AG04450 (cell line): ENCODE measurements at regions not wholly inside any gene's neighbourhood (a gene's known extent, or its start where the extent isn't known, plus 50 kb on each side); places are given as distances from the start of the nearest gene placed in this dataset.

Experiments
- CTCF ChIA-PET: fragments of 300-600, 350-600 bp; formaldehyde crosslinking; extraction: SDS; loops from one replicate; lab custom pipeline; 2022; ENCODE audit warnings: antibody characterized with exemption, inconsistent platforms; lab: Charles Lee
- POLR2A ChIA-PET: fragments of 350-600 bp; formaldehyde crosslinking; extraction: SDS; loops from one replicate; lab custom pipeline; 2021; ENCODE audit warnings: antibody characterized with exemption, inconsistent platforms; lab: Yijun Ruan, JAX
- DNase-seq: peaks from one replicate; pipeline ENCODE4 v3.0.0-alpha.2; 2011; ENCODE audit warnings: low read depth, low spot score
- H3K27ac ChIP-seq: one replicate; pipeline ENCODE4 v1.5.1; 2012; ENCODE audit warnings: low read depth, low read length, control low read depth
- H3K27me3 ChIP-seq: one replicate; pipeline ENCODE4 v1.6.0; 2012; ENCODE audit warnings: low read length; ENCODE audit not compliant: control insufficient read depth, insufficient read depth
- H3K4me3 ChIP-seq: 2 replicates; pipeline ENCODE4 v1.5.1; 2011; ENCODE audit warnings: mild to moderate bottlenecking, low read depth, low read length, control low read depth
- H3K9me3 ChIP-seq: 2 replicates; pipeline ENCODE4 v1.5.1; 2012; ENCODE audit warnings: low read length; ENCODE audit not compliant: control insufficient read depth, insufficient read depth
- TF ChIP-seq, protein P1 (sequence below): IDR thresholded peaks from 2 replicates; pipeline ENCODE4 v1.5.1; 2011; ENCODE audit warnings: low read depth, low read length, control low read depth, inconsistent platforms

DNA sequence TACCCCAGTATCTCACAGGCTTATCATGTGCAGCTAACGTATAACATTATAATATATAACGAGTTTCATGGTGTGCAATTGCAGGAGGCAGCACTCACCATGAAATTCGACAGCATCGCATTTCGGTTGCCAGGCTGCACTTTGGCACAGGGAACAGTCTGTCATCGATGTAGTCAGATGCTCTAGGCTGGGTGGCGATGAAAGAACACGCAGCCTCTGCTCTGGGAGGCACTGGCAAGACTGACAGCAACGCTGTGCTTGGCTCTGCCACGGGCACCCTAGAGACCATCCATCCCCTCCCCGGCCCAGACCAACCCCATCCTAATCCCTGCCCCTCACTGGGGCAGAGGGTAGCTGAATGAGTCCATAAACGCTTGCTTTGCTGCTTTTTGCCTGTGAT is 290.8 kb downstream of the MED10 start:
- Histone ChIP-seq H3K27me3 (no peaks in the 10 kb centered on the region), H3K4me3 (no peak overlapping the region), H3K9me3 (peaks cover 33% of the 10 kb centered on the region), H3K27ac (no peak overlapping the region)
- POLR2A ChIA-PET = no interaction called here
- DNase-seq = no peak
- TF ChIP-seq, protein P1, sequence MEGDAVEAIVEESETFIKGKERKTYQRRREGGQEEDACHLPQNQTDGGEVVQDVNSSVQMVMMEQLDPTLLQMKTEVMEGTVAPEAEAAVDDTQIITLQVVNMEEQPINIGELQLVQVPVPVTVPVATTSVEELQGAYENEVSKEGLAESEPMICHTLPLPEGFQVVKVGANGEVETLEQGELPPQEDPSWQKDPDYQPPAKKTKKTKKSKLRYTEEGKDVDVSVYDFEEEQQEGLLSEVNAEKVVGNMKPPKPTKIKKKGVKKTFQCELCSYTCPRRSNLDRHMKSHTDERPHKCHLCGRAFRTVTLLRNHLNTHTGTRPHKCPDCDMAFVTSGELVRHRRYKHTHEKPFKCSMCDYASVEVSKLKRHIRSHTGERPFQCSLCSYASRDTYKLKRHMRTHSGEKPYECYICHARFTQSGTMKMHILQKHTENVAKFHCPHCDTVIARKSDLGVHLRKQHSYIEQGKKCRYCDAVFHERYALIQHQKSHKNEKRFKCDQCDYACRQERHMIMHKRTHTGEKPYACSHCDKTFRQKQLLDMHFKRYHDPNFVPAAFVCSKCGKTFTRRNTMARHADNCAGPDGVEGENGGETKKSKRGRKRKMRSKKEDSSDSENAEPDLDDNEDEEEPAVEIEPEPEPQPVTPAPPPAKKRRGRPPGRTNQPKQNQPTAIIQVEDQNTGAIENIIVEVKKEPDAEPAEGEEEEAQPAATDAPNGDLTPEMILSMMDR = no peak
- CTCF ChIA-PET = no interaction called here

GRCh38 chr5:6086871-6087270 is 291.5 kb downstream of the MED10 start:
- CTCF ChIA-PET = no interaction called here
- DNase-seq = no peak
- no peaks in the 10 kb centered on the region for H3K27me3 ChIP-seq
- no peak overlapping the region for H3K27ac ChIP-seq
- POLR2A ChIA-PET = no interaction called here
- H3K9me3 ChIP-seq = peaks cover 29% of the 10 kb centered on the region
- H3K4me3 ChIP-seq = no peak overlapping the region
- TF ChIP-seq, protein P1 = no peak

DNA sequence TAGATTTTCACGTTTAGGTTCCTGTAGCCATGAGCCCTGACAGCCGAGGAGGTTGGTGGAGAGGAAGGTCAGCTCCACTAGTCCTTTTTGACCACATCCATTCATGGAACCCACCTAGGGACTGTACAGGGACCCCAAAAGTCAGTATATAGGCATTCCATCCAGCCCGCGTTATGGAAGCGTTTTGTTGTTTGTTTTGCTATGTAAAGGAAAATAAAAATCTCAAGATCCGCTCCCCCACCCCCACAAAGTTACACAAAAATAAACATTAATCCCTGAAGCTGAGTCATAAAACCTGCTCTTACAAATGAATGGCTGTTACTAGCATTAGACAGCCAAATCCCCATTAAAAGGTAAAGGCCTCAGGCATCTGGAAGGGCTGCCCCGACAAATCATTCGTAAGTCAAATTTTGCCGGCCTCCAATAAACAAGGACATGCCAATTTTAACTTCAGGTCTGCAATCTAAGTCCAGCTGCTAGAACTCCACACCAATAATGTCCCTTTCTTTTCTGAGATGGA is 292.9 kb downstream of the MED10 start:
- no peaks in the 10 kb centered on the region for H3K27me3 ChIP-seq
- TF ChIP-seq, protein P1 = no peak
- H3K9me3 ChIP-seq = peaks cover 42% of the 10 kb centered on the region
- DNase-seq = no peak
- H3K4me3 ChIP-seq = no peak overlapping the region
- H3K27ac ChIP-seq = no peak overlapping the region
- POLR2A ChIA-PET = no interaction called here
- CTCF ChIA-PET = interaction anchor here (0.6 kb wide), 1 partner anchor 55 kb away, joined by 4 read pairs; no protein-coding TSS in a partner anchor

DNA sequence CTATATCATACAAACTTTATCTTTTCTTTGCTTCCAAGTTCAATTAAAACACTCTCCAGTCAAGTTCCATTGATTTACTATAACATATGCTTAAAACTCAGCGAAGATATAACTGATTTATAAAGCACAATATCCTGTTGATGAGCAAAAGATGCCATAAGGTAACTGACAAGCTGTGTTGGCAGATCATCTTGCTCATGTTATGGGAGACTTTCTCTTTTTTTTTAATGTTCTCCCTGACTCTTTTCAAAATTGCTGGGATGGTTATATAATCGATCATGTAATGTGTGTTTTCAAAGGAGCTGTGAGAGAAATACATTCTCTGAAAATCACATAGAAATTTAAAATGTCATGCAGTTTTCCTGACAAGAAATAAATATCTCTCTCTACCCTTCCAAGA is 293.5 kb downstream of the MED10 start:
- DNase-seq = no peak
- H3K9me3 ChIP-seq = peaks cover 43% of the 10 kb centered on the region
- TF ChIP-seq, protein P1 = no peak
- no peak overlapping the region for H3K27ac ChIP-seq
- H3K4me3 ChIP-seq = no peak overlapping the region
- POLR2A ChIA-PET = no interaction called here
- H3K27me3 ChIP-seq = no peaks in the 10 kb centered on the region
- CTCF ChIA-PET = no interaction called here

- Histone ChIP-seq H3K9me3 (peaks cover 43% of the 10 kb centered on the region), H3K27me3 (no peaks in the 10 kb centered on the region), H3K4me3 (no peak overlapping the region), H3K27ac (no peak overlapping the region)
- POLR2A ChIA-PET = no interaction called here
- TF ChIP-seq, protein P1 = no peak
- no peak for DNase-seq
- CTCF ChIA-PET = no interaction called here
These were observed 294.0 kb downstream of the MED10 start for GRCh38 chr5:6084376-6084775.
